NCI-H345 treated with DMSO at 0.1 percent for 48 hours (cell line): ENCODE measurements at regions not wholly inside any gene's neighbourhood (a gene's known extent, or its start where the extent isn't known, plus 50 kb on each side); places are given as distances from the start of the nearest gene placed in this dataset.
A peak's percentile ranks its signal among the peaks of the same experiment; 100 is the strongest.
"Not testable (repeated sequence)": the region's sequence is repeated elsewhere in the genome, so short reads cannot be mapped to it uniquely, and the experiment has no call there.

Source experiments
- DNase-seq: peaks from one replicate; lab custom pipeline; 2025; ENCODE audit not compliant: unreplicated experiment; lab: John Stamatoyannopoulos, UW

GRCh38 chr1:30108186-30108585, 615.2 kb downstream of the MATN1 start:
- no peak for DNase-seq

GRCh38 chr1:30106125-30106524, 617.3 kb downstream of the MATN1 start:
- DNase-seq, result no peak

- DNase-seq, result no peak
These were observed 618.8 kb downstream of the MATN1 start for GRCh38 chr1:30104551-30104950.

- DNase-seq, result no peak
These were observed 619.5 kb downstream of the MATN1 start for GRCh38 chr1:30103708-30104411.

- no peak for DNase-seq
These were observed 620.8 kb downstream of the MATN1 start for GRCh38 chr1:30102605-30103004.

GRCh38 chr1:30101487-30102227, 621.7 kb downstream of the MATN1 start:
- DNase-seq, result no peak

- no peak for DNase-seq
These were observed 622.4 kb downstream of the MATN1 start for GRCh38 chr1:30101016-30101415.

GRCh38 chr1:30100524-30100862, 622.9 kb downstream of the MATN1 start:
- no peak for DNase-seq

- no peak for DNase-seq
These were observed 623.5 kb downstream of the MATN1 start for GRCh38 chr1:30099587-30100523.

- not testable (repeated sequence) for DNase-seq
These were observed 625.5 kb downstream of the MATN1 start for GRCh38 chr1:30097851-30098250.

- no peak for DNase-seq
These were observed 627.8 kb downstream of the MATN1 start for GRCh38 chr1:30095451-30096025.

GRCh38 chr1:30095051-30095450, 628.3 kb downstream of the MATN1 start:
- DNase-seq, result no peak

- no peak for DNase-seq
These were observed 631.1 kb downstream of the MATN1 start for GRCh38 chr1:30092051-30092858.

- no peak for DNase-seq
These were observed 633.1 kb downstream of the MATN1 start for GRCh38 chr1:30090162-30090820.

- DNase-seq, result peak; percentile 96
These were observed 634.4 kb downstream of the MATN1 start for GRCh38 chr1:30089024-30089430.

GRCh38 chr1:30088594-30088993, 634.8 kb downstream of the MATN1 start:
- DNase-seq, result no peak

GRCh38 chr1:30087465-30087864, 635.9 kb downstream of the MATN1 start:
- DNase-seq, result no peak

- DNase-seq, result no peak
These were observed 637.3 kb downstream of the MATN1 start for GRCh38 chr1:30085811-30086770.
